HG03025 (cell line): ENCODE measurements at regions not wholly inside any gene's neighbourhood (a gene's known extent, or its start where the extent isn't known, plus 50 kb on each side); places are given as distances from the start of the nearest gene placed in this dataset.

Experiments used
- ATAC-seq: cut with Tn5 transposase; IDR thresholded peaks from one replicate; pipeline ENCODE4 v1.9.1; 2021; ENCODE audit warnings: mild to moderate bottlenecking, moderate library complexity; ENCODE audit not compliant: unreplicated experiment, low FRiP score

DNA sequence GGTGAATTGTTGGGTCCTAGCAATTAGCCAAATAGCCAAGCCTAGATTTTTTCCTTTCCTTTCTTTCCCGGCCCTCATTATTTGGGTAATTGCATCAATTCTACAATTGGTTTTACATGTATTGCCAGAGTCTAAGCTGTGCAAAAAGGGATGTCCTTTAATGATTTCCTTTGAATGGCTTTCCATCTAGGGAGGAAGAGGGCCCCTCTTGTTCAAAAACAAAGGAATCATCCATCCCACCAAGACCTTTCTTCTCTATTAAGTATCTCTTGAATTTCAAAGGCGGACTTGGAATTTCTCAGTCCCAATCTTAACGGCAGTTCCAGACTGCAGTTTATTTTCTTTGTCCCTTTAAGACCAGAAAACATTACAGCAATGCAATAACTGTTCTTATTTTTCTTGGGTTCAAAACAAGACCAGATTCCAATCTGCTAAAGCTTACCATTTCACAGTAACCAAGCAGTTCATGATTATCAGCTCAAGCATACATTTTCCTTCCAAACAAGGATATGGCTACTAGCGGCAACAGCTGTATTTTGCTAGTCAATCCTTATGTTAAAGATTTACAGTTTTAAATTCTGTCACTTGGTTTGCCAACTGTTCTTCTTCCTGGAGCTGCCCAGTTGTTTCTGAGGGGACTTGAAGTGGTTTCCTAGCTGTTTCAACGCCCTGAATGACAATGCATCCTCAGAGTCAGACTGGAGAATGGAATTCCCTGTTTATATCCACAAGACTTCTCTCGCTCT lies 91.4 kb upstream of the LRIG1 start:
- no peak for ATAC-seq

DNA sequence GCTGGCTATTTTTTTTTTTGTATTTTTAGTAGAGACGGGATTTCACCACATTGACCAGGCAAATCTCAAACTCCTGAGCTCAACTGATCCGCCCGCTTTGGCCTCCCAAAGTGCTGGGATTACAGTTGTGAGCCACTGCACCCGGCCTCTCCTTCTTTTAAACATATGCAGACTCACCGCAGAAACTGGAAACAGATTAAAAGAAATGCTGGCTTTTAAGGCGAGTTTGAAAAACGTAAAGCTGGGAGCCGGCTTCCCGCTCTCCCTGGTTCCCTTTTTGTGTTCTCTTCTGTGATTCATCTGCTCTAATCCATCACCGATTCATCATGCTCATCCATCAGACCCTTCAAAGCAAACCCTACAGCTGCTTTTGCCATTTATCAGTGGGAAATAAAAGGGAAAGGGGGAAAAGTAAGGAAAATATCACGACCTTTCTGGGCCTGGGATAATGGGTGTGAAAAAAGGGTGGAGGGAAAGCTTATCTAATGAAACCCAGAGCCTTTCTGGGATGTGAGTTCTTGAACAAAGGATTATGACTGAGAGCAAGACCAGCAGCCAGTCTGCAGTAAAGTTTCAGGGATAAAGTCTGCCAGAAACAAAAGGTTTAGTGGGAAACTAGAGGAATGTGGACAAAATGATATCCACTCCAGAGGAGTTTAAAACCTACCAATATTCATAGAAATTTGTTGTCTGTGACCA lies 92.3 kb upstream of the LRIG1 start:
- no peak for ATAC-seq

DNA sequence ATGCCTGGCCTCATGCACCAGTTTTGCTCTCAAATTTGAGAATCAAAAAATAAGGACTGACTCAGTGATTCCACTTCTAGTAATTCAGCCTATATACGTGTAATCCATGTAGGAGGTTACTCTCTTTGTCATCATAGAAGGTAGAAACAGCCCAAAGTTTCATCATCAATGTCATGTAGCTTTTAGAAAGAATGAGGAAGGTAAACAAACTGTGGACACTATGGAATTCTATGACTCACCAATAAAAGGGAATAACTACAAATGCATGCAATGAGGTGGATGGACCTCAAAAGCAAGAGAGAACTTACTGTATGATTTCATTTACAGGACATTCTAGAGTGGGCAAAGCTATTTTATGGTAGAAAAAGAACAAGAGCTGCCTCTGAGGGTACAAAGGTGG lies 93.2 kb upstream of the LRIG1 start:
- ATAC-seq, result no peak

DNA sequence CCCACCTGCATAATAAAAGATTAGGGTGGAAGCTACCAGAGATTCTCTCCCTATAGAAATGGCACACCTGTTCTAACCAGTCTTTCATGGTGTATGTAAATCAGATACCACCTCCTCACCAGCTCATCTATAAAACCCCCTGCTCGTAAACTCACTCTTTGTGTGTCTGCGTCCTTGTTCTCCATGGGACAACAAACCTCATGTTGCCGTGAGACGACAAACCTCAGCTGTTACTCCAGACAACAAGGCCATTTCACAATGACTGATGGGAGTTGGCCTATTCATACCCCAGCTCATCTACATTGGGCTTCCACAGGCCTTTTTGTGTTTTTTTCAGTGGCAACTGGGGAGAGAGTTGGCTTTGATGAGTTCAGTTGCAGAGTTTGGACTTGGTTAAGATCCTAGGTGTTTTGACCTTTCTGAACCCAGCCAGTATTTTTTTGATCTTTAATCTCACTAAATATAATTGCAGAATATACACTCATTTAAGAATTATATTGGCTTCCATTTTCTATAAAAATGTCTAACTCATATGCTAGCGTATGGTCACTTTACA lies 96.6 kb upstream of the LRIG1 start:
- no peak for ATAC-seq

DNA sequence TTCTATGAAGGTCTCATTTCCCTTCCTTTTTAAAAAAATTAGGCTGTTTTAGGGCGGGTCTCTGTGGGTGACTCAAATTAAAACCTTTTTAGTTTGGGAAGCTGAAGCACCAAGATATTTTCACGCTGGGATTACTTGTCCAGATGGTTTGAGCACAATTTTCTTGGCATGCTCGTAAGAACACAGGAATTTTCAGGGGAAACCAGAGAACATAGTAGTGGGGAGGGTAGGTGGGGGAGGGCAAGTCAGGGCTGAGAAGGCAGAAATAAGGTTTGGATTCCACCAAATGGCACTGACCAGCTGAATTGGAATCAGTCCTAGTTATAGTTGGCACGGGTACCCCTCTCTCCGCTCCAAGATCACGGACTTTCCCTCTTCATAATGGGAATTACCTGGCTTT lies 97.3 kb upstream of the LRIG1 start:
- ATAC-seq, result no peak

DNA sequence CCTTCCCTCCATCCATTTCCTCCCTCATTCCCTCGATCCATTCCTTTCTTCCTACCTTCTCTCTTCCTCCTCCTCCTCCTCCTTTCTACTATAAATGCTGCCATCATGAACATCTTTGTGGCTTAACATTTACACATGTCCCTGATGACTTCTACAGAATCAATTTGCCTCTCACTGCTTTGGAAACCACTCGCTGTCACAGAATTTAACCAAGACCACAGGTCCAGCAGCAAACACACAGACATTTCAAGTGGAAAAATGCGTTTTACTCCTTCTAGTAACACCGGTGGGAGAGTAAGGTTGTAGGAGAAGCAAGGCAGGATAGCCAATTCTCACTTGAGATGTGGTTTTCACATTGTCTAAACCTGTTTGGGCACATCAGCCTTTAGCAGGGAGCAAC lies 101.4 kb upstream of the LRIG1 start:
- ATAC-seq, result no peak

DNA sequence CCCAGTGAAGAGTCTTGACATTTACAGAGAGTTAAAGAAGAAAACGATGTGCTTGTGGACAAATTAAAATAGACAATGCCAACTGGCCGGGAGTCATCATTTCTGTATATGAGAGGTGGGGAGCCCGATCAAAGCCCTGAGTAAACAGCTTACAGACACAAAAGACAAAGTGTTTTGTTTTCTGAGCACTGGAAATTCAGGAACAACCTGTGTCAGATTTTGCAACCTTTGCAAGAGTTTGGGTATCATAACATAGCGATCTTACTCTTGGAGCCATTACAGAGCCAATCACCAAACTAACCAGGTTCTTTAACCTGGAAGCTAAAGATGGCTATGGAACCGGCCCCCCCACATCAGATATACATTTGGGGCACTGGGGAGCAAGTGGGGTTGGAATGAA lies 101.9 kb upstream of the LRIG1 start:
- ATAC-seq, result no peak

DNA sequence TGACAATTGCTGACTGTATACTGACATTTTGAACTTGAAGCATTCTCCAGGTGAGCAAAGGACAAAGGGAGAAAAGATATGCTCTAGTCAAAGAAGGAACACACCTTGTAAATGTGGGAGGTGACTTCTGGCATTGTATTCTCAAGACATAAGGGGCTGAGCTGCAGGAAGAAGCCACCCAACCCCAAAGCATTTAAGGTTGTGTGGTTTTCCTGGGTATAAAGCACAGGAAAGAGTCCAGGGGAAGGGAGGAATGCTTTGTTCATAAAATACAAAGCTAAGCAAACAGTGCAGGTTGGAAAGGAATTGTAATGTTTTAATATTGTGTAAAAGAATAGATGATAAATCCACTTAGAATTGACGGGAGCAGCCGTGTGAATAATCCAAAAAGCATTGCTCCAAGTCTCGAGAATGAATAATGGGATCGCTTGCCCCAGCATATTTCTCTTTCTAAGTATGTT lies 102.4 kb upstream of the LRIG1 start:
- ATAC-seq, result no peak

DNA sequence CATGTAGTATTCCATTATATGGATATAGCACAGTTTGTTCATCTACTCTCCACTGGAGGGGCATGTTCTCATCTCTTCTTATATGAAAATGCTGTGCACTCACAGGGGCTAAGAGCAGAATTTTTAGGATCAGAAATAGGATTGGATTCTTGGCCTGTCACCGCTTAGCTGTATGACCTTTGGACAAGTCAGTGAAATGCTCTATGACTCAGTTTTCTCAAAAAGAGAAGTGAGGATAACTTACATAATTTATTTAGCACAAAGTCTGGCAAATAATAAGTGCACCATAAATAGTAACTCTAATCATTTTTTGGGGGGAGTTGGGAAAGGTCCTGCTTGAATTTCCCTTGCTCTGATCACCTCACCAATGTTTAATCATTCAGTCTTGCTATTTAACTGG lies 103.7 kb upstream of the LRIG1 start:
- no peak for ATAC-seq

DNA sequence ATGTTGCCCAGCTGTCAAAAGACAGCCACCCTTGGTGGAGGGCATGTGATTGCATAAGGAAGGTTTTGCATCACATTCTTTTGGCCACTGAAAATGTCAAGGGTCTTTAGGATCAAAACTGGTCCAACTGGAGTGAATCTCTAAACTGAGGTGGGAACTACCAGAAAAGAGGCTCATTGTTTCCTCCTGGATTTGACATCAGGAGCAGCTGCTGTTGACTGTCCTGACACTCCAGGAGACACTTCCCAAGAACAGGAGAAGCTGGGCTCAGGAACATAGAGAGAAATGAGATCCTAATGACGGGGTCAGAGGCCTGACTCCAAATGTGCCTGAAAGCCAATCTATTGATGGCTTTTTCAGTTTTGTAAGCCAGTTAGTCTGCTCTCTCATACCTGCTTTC lies 105.3 kb upstream of the LRIG1 start:
- no peak for ATAC-seq

DNA sequence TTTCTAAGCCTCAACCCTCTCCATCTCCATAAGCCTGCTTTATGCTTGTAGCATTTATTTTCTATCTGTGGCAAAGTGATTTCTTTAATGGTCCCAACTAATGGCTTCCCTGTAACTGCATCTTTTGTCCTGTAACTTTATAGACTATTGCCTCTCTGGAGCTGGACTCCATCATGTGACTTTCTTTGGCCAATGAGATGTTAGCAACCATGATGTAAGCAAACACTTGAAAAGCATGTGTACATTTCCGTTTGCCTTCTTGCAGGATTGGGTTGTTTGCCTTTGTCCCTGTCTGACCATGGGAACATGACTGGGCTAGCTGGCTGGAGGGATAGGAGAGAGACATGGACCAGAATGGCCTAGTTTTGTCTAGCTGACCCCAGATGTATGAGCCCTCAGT lies 106.0 kb upstream of the LRIG1 start:
- ATAC-seq, result no peak

DNA sequence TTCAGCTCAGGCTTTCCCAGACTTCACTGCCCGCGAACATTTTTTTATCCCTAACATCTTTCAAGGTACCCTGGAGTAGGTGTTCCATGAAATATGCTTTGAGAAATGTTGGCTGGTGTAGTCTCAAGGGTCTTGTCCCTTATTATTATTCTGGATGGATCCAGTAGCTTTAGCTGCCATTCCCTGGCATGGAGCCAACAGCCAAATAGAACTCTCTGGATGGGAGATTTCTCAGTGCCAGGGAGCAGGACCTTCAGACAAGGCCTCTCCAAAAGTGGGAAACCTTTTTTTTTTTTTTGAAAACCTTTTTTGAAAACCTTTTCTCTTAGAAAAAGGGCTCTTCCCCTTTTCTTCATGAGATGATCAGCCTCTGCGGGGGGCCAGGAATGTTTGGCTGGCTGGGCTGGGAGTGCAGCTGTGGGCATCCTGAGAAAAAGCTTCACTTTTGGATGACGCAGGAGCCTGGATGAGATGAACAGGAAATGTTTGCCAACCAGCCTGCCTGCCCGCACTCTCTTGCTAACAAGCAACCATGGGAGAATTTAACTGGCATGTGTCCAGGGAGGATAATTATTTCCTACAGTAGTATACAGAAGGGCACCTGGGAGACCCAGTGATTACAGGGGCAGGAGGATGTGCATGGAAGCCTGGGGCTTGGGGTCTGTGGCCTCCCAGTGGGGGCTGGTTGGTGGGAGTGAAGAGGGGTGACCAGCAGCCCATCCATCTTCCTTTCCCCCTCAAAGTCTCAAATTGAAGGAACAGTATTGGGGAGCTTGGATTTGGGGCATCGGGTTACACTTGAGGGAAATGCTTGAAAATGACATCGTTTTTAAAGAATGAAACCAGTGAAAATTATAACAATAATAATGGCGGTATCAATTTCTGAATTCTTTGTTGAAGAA lies 109.1 kb upstream of the LRIG1 start:
- no peak for ATAC-seq

DNA sequence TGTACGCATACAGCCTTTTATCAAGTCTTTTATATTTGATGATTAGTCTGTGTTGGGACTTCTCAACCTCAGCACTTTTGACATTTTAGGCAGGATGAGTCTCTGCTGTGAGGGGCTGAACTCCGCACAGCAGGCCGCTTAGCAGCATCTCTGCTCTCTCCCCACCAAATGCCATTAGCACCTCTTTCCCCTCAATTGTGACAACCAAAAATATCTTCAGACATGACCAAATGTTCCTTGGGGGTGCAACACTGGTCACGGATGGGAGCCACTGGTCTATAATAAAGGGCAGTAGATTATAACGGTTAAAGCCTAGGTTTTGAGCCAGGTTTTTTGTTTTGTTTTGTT lies 109.7 kb upstream of the LRIG1 start:
- no peak for ATAC-seq

DNA sequence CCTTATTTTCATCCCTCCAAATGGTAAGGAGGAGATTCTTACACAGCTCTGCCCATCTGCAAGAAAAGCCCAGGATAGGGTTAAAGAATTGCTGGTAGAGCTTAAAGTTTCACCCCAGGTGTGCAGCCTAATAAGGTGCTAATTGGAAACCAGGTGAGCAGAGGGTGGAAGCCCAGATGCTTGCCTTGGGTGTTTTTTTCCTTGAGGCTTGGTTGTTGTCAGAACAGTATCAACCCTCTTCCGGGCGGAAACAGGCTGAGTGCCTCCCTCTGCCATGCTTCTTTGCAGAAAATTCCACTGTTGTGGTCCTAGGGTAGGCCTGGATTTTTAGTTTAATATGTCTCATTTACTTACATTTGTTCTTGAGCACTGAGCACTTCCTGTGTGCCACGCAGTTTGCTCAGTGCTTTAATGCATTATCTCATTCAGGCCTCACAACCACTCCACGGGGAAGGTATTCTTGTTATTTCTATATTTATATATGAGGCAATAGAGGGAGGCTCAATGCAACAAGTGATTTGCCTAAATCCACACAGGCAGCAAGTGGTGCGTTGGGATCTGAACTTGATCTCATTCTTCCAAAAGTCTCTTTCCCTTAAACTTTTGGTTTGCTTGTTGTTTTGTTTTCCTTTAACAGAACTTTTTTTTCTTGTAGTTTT lies 115.0 kb upstream of the LRIG1 start:
- no peak for ATAC-seq

DNA sequence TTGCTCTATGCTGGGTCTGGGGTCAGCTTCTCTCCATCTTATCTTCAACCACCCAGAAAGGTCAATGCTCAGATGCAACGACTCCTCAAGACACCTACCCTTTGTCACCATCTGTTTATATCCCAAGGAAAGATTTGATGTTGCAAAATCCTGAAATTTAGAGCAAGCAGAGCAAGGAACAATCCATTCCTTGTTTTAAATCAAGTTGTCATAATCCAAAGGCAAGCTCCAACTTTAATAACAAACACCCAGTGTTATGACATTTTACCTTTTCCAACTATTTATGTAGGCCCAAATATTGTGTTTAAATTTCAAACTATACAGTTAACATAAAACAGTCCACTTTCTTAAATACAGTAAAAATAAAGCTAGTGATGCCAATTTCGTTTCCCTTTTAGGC lies 116.5 kb upstream of the LRIG1 start:
- ATAC-seq, result no peak

DNA sequence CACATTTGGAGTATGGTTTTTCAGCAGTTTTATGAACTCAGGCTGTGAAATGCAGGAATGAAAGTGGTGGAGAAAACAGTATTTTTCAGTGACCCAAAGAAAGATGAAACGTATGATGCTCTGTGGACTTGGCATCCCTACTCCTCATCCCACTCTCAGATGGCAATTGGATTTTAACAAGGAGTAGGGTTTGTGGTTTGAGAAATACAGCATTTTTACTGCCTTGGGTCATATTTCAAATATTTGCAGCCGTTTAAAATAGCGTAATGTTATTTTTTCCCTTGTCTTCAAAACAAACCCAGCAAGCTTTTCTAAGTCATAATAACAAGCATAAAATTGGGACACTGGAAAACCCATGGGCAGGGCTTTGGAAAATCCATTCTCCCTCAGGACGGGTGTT lies 117.2 kb upstream of the LRIG1 start:
- no peak for ATAC-seq

DNA sequence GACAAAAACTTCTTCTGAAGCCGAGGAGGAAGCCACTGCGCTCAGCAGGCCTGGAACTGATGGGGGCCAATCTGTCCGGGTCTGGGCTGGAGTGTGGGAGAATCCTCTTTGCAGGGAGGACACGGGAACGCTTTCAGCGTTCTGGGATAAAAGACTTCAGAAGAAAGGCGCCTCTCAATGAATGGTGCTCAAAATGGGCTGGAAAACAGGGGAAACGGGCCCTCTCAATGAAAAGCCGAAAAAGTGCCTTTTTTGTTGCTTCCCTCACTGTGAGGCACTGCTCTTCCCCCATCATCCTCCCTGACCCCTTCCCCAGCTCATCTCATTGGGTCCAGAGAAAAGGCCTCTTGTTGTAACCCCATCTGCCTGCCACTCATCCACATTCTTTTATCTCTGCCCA lies 119.5 kb upstream of the LRIG1 start:
- no peak for ATAC-seq

DNA sequence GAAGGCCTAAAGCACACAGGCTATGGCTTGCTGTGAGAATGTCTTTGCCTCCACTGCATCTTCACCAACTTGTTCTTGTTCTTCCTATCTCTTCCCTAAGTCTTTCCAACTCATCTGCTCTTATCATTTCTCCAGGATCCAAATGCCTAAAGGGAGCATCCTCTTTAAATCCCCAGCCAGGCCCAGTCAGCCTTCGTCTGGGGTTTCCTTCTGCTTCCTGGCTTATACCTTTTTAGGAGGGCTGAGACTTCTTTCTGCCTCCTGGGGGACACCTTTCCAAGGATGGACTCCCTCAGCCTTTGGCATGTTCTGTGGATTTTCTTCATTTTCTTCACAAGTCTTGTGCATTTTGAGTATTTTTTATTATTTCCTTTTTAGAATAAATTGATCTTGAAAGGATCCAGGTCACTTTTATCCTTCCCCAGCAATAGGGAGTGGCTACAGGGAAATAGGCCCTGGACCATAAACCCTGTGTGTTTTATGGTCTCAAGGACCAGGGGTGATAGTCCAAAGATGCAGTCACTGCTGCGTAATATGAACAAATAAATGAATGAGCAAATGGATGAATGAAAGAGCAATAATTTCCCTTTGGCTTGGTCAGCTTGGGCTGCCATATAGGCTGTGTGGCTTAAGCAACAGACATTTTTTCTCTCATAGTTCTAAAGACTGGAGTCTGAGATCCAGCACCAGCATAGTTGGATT lies 122.1 kb upstream of the LRIG1 start:
- no peak for ATAC-seq

DNA sequence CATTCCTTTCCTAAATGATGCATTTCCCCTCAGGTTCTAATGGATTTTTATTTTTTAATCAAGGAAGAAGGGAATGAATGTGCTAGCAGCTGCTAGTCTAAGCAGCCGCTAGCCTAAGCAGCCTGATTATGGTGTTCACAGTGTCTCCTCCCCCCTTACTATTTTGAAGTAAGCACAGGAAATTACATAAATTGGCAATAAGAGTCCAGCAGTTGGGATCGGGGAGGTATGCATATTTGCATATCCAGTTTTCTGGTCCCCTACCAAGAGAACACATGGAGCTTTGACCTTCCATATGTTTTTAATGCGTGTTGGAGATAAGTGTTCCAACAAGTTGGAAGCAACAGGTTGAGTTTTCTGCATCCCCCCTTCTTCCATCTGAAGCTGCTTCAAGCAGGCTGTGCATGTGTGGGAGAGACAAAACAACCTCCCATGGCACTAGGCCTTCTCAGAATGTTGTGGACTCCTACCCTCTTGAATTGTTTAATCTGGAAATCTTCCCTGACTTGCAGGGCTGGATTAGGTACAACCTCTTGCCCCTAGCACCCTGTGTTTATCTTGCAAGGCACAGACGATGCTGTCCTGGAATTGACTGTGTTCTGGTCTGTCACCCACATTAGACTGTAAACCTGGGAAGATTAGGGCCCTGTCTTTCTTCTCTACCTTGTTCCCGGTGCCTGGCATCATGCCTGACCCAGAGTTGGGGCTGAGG lies 124.8 kb upstream of the LRIG1 start:
- ATAC-seq, result no peak
